SU-DHL-6 (cell line): ENCODE measurements at regions not wholly inside any gene's neighbourhood (a gene's known extent, or its start where the extent isn't known, plus 50 kb on each side); places are given as distances from the start of the nearest gene placed in this dataset.

Experiments used
- H2AFZ ChIP-seq: fragments of 200-600 bp; sonication (generic); 2 replicates; pipeline ENCODE4 v1.6.1; 2014; ENCODE audit warnings: low read depth, mild to moderate bottlenecking, moderate library complexity, mixed read lengths, antibody characterized with exemption, low read length; ENCODE audit not compliant: severe bottlenecking
- H3F3A ChIP-seq: fragments of 200-600 bp; shearing (Covaris generic); 2 replicates; pipeline ENCODE4 v1.6.0; 2016; ENCODE audit warnings: antibody characterized with exemption, mild to moderate bottlenecking; ENCODE audit not compliant: insufficient read depth
- H3K27ac ChIP-seq: fragments of 200-600 bp; sonication (generic); 2 replicates; pipeline ENCODE4 v1.5.1; 2016; ENCODE audit warnings: low read depth, mild to moderate bottlenecking, low read length, moderate library complexity, mixed read lengths
- H3K27me3 ChIP-seq: fragments of 200-600 bp; sonication (generic), shearing (Covaris generic); 2 replicates; pipeline ENCODE4 v1.6.0; 2014; ENCODE audit warnings: mild to moderate bottlenecking, low read length
- H3K36me3 ChIP-seq: fragments of 200-600 bp; sonication (generic); 2 replicates; pipeline ENCODE4 v1.6.1; 2014; ENCODE audit warnings: mild to moderate bottlenecking, low read length, mixed read lengths
- H3K4me2 ChIP-seq: fragments of 300-600, 200-600 bp; shearing (Covaris generic), sonication (generic); 2 replicates; pipeline ENCODE4 v1.6.0; 2014; ENCODE audit warnings: low read length, low read depth, mild to moderate bottlenecking; ENCODE audit not compliant: poor library complexity, severe bottlenecking
- H3K4me3 ChIP-seq: fragments of 200-600 bp; sonication (generic); 2 replicates; pipeline ENCODE4 v1.5.1; 2014; ENCODE audit warnings: antibody characterized with exemption, low read length, mild to moderate bottlenecking, mixed read lengths; ENCODE audit not compliant: insufficient read depth, poor library complexity, severe bottlenecking
- H3K79me2 ChIP-seq: fragments of 200-600 bp; sonication (generic); 2 replicates; pipeline ENCODE4 v1.6.1; 2014; ENCODE audit warnings: mild to moderate bottlenecking, low read length, moderate library complexity; ENCODE audit not compliant: insufficient read depth
- H3K9ac ChIP-seq: fragments of 200-600 bp; sonication (generic); 2 replicates; pipeline ENCODE4 v1.7.0; 2014; ENCODE audit warnings: mild to moderate bottlenecking, low read length
- H3K9me2 ChIP-seq: fragments of 200-600 bp; sonication (generic); replicated peaks from 2 replicates; pipeline ENCODE4 v1.6.1; 2014; ENCODE audit warnings: low read length; ENCODE audit not compliant: insufficient read depth
- H3K9me3 ChIP-seq: fragments of 200-600 bp; sonication (generic); 2 replicates; pipeline ENCODE4 v1.6.1; 2014; ENCODE audit warnings: low read length, mixed read lengths; ENCODE audit not compliant: insufficient read depth
- H4K20me1 ChIP-seq: fragments of 200-600 bp; sonication (generic); 2 replicates; pipeline ENCODE4 v1.6.1; 2014; ENCODE audit warnings: low read depth, mild to moderate bottlenecking, antibody characterized with exemption, low read length, moderate library complexity, mixed read lengths
- CTCF ChIP-seq: fragments of 200-600 bp; sonication (generic); IDR thresholded peaks from one replicate; pipeline ENCODE4 v1.5.1; 2017; ENCODE audit warnings: antibody characterized with exemption, mild to moderate bottlenecking, low read length, moderate library complexity; ENCODE audit not compliant: insufficient read depth, poor library complexity, severe bottlenecking
- EZH2phosphoT487 ChIP-seq: fragments of 200-600 bp; sonication (generic), shearing (Covaris generic); conservative IDR thresholded peaks from 2 replicates; pipeline ENCODE4 v1.6.1; 2018; ENCODE audit warnings: mild to moderate bottlenecking, antibody characterized with exemption, low read length, moderate library complexity, mixed read lengths

DNA sequence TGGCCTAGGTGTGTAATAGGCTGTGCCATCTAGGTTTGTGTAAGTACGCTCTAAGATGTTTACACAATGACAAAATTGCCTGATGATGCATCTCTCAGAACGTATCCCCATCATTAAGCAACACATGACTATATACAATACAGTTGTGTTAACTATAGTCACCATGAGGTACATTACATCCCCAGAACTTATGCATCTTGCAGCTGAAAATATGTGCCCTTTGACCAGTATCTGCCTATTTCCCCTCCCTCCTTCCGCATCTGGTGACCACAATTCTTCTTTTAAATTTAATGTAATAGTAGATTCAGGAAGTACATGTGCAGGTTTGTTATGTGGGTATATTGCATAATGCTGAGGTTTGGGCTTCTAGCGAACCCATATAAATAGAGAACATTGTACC lies 239.8 kb upstream of the IL1RAPL1 start:
- no peaks in the 10 kb centered on the region for H4K20me1 ChIP-seq
- H3K4me3 ChIP-seq: no peak overlapping the region
- no peaks in the 10 kb centered on the region for H3F3A ChIP-seq
- H3K9ac ChIP-seq: no peak overlapping the region
- no peaks in the 10 kb centered on the region for H3K27me3 ChIP-seq
- no peak overlapping the region for H2AFZ ChIP-seq
- no peaks in the 10 kb centered on the region for H3K79me2 ChIP-seq
- no peak for TF ChIP-seq CTCF
- no peak for TF ChIP-seq EZH2phosphoT487
- no peak overlapping the region for H3K27ac ChIP-seq
- no peak overlapping the region for H3K4me2 ChIP-seq
- H3K9me3 ChIP-seq: no peaks in the 10 kb centered on the region
- no peaks in the 10 kb centered on the region for H3K36me3 ChIP-seq
- no peaks in the 10 kb centered on the region for H3K9me2 ChIP-seq

GRCh38 chrX:28329156-28329555 lies 258.1 kb upstream of the IL1RAPL1 start:
- Histone ChIP-seq H2AFZ (no peak overlapping the region), H3K79me2 (no peaks in the 10 kb centered on the region), H3K9me2 (no peaks in the 10 kb centered on the region), H3K9ac (no peak overlapping the region), H3K27ac (no peak overlapping the region), H3K36me3 (no peaks in the 10 kb centered on the region), H4K20me1 (no peaks in the 10 kb centered on the region), H3K9me3 (no peaks in the 10 kb centered on the region), H3K4me2 (no peak overlapping the region), H3K27me3 (no peaks in the 10 kb centered on the region), H3F3A (no peaks in the 10 kb centered on the region), H3K4me3 (no peak overlapping the region)
- TF ChIP-seq EZH2phosphoT487: no peak
- TF ChIP-seq CTCF: no peak

DNA sequence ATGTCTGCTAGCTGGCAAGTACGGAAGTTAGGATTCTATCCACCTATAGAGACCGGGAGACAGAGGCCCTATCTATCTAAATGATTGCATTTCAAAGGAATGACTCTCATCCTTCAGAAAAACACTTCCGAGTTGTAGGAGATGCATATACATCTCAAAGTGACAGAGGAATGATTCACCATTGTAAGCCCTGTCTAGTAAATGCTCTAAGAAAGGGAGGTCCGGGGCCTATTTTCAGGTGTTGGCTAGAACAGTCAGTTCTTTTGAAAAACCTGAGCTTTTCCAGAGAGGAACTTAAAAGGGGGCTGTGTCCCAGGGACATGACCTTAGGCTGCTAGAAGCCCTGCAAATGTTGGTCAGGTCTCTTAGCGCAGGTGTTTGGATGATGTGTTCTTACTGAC lies 262.9 kb upstream of the IL1RAPL1 start:
- no peak overlapping the region for H3K4me3 ChIP-seq
- no peaks in the 10 kb centered on the region for H3F3A ChIP-seq
- no peak overlapping the region for H3K27ac ChIP-seq
- no peaks in the 10 kb centered on the region for H3K9me3 ChIP-seq
- H3K4me2 ChIP-seq: no peak overlapping the region
- H2AFZ ChIP-seq: no peak overlapping the region
- no peaks in the 10 kb centered on the region for H3K9me2 ChIP-seq
- no peak overlapping the region for H3K9ac ChIP-seq
- TF ChIP-seq CTCF: no peak
- TF ChIP-seq EZH2phosphoT487: no peak
- no peaks in the 10 kb centered on the region for H4K20me1 ChIP-seq
- H3K79me2 ChIP-seq: no peaks in the 10 kb centered on the region
- no peaks in the 10 kb centered on the region for H3K36me3 ChIP-seq
- no peaks in the 10 kb centered on the region for H3K27me3 ChIP-seq

DNA sequence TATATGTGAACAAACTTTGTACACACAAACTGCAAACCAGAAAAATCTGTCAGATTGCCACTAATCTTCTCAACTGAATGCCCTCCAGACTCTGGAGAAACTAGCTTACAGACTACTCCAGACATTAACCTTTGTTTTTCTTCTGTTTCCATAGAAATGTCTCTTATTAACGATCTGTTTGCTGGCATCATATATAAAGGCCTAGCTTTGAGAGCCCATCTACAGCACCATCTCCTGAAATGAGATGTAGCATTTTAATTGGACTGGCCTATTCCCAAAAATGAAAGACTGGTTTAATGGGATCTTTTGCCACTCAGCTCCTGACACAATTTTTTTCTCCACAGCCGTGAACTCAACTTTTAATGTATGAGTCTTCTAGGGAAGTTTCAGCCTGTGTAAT lies 266.0 kb upstream of the IL1RAPL1 start:
- no peak overlapping the region for H3K9ac ChIP-seq
- no peaks in the 10 kb centered on the region for H3K9me2 ChIP-seq
- H3K79me2 ChIP-seq: no peaks in the 10 kb centered on the region
- no peaks in the 10 kb centered on the region for H3F3A ChIP-seq
- no peak overlapping the region for H3K27ac ChIP-seq
- H3K9me3 ChIP-seq: no peaks in the 10 kb centered on the region
- no peaks in the 10 kb centered on the region for H3K36me3 ChIP-seq
- no peak overlapping the region for H3K4me3 ChIP-seq
- H3K27me3 ChIP-seq: no peaks in the 10 kb centered on the region
- H3K4me2 ChIP-seq: no peak overlapping the region
- TF ChIP-seq EZH2phosphoT487 (no peak), CTCF (no peak)
- H4K20me1 ChIP-seq: no peaks in the 10 kb centered on the region
- H2AFZ ChIP-seq: no peak overlapping the region
